Stimulated activated CD4-positive, alpha-beta T cell treated with anti-CD3 and anti-CD28 coated beads, Interleukin-12 subunit alpha, Interleukin-12 subunit beta, amount 100 ng/mL, for 48 hours (primary cell): ENCODE measurements at regions not wholly inside any gene's neighbourhood (a gene's known extent, or its start where the extent isn't known, plus 50 kb on each side); places are given as distances from the start of the nearest gene placed in this dataset.
"Not testable (repeated sequence)": the region's sequence is repeated elsewhere in the genome, so short reads cannot be mapped to it uniquely, and the experiment has no call there.

Source experiments
- DNase-seq, 3 donors: peaks; one replicate each; pipeline ENCODE4 v3.0.0-alpha.2; 2020; ENCODE audit warnings: low read depth in 2 of 3, low spot score in 1 of 3

- DNase-seq, result no peak
These were observed 490.5 kb upstream of the PFKP start for GRCh38 chr10:2576892-2577291.

- no peak for DNase-seq
These were observed 491.9 kb upstream of the PFKP start for GRCh38 chr10:2575460-2575859.

- no peak for DNase-seq
These were observed 494.7 kb upstream of the PFKP start for GRCh38 chr10:2572611-2573010.

GRCh38 chr10:2556883-2557282 is 510.5 kb upstream of the PFKP start:
- DNase-seq, result no peak

GRCh38 chr10:2548071-2548470 is 519.3 kb upstream of the PFKP start:
- no peak for DNase-seq

- no peak for DNase-seq
These were observed 519.7 kb upstream of the PFKP start for GRCh38 chr10:2547606-2548005.

GRCh38 chr10:2546894-2547293 is 520.5 kb upstream of the PFKP start:
- DNase-seq, result not testable (repeated sequence)

- no peak for DNase-seq
These were observed 523.4 kb upstream of the PFKP start for GRCh38 chr10:2543974-2544373.

- DNase-seq, result no peak
These were observed 524.0 kb upstream of the PFKP start for GRCh38 chr10:2543142-2543886.

GRCh38 chr10:2541176-2541575 is 526.2 kb upstream of the PFKP start:
- DNase-seq, result no peak

- no peak for DNase-seq
These were observed 537.4 kb upstream of the PFKP start for GRCh38 chr10:2529945-2530344.

- no peak for DNase-seq
These were observed 541.6 kb upstream of the PFKP start for GRCh38 chr10:2525781-2526180.

GRCh38 chr10:2519139-2519538 is 548.2 kb upstream of the PFKP start:
- DNase-seq, result no peak

- DNase-seq, result no peak
These were observed 558.2 kb upstream of the PFKP start for GRCh38 chr10:2509081-2509531.

- DNase-seq, result not testable (repeated sequence)
These were observed 565.9 kb upstream of the PFKP start for GRCh38 chr10:2501366-2501940.

- no peak for DNase-seq
These were observed 572.9 kb upstream of the PFKP start for GRCh38 chr10:2494399-2494798.

- no peak for DNase-seq
These were observed 578.8 kb upstream of the PFKP start for GRCh38 chr10:2488446-2489005.

GRCh38 chr10:2487921-2488320 is 579.4 kb upstream of the PFKP start:
- DNase-seq, result no peak

- DNase-seq, result no peak
These were observed 588.7 kb upstream of the PFKP start for GRCh38 chr10:2478656-2479055.

- DNase-seq, result no peak
These were observed 590.4 kb upstream of the PFKP start for GRCh38 chr10:2476812-2477553.

- DNase-seq, result no peak
These were observed 591.0 kb upstream of the PFKP start for GRCh38 chr10:2476218-2476811.
